ENCODE measurements at regions not wholly inside any gene's neighbourhood (a gene's known extent, or its start where the extent isn't known, plus 50 kb on each side); places are given as distances from the start of the nearest gene placed in this dataset.

GRCh38 chr9:31774571-31774970 lies 609.9 kb upstream of the ACO1 start:
- Histone ChIP-seq H3K36me3 (ENCODE audit: insufficient read depth, low read length) (no peaks in the 10 kb centered on the region), H3K79me2 (ENCODE audit: insufficient read depth, low read length) (no peaks in the 10 kb centered on the region), H3K9me2 (replicated peaks; ENCODE audit: low read depth, low read length) (no peaks in the 10 kb centered on the region), H3K27me3 (ENCODE audit: insufficient read depth, low read length, poor library complexity, severe bottlenecking) (no peaks in the 10 kb centered on the region), H3K4me3 (ENCODE audit: low read length, poor library complexity, severe bottlenecking) (no peak overlapping the region), H3K4me1 (ENCODE audit: insufficient read depth, low read length, poor library complexity, severe bottlenecking) (no peaks in the 10 kb centered on the region), H2AFZ (ENCODE audit: low read length) (no peak overlapping the region), H3K4me2 (ENCODE audit: low read depth, low read length, poor library complexity, severe bottlenecking) (no peak overlapping the region), H4K20me1 (ENCODE audit: insufficient read depth, low read length, poor library complexity, severe bottlenecking) (no peaks in the 10 kb centered on the region), H3K9ac (ENCODE audit: low read depth, low read length, poor library complexity, severe bottlenecking) (no peak overlapping the region), H3F3A (ENCODE audit: low read depth) (no peaks in the 10 kb centered on the region), H3K9me3 (ENCODE audit: insufficient read depth, low read depth, low read length) (0 out of 2 replicates have a peak, but pooled peaks cover 3% of the 10 kb centered on the region)
- TF ChIP-seq CTCF (conservative IDR thresholded peaks at IDR 0.05; ENCODE audit: low read length) (no peak), EZH2phosphoT487 (IDR thresholded peaks at IDR 0.05; ENCODE audit: borderline replicate concordance) (no peak)

- no peaks in the 10 kb centered on the region for H4K20me1 ChIP-seq (ENCODE audit: insufficient read depth, low read length, poor library complexity, severe bottlenecking)
- no peak overlapping the region for H3K9ac ChIP-seq (ENCODE audit: low read depth, low read length, poor library complexity, severe bottlenecking)
- TF ChIP-seq EZH2phosphoT487 (IDR thresholded peaks at IDR 0.05; ENCODE audit: borderline replicate concordance) = no peak
- H3K9me3 ChIP-seq (ENCODE audit: insufficient read depth, low read depth, low read length) = peaks cover 10% of the 10 kb centered on the region; the same call in 1 of the 2 replicates
- no peak overlapping the region for H2AFZ ChIP-seq (ENCODE audit: low read length)
- H3K4me1 ChIP-seq (ENCODE audit: insufficient read depth, low read length, poor library complexity, severe bottlenecking) = no peaks in the 10 kb centered on the region
- H3K9me2 ChIP-seq (replicated peaks; ENCODE audit: low read depth, low read length) = no peaks in the 10 kb centered on the region
- H3K4me3 ChIP-seq (ENCODE audit: low read length, poor library complexity, severe bottlenecking) = no peak overlapping the region
- no peaks in the 10 kb centered on the region for H3K79me2 ChIP-seq (ENCODE audit: insufficient read depth, low read length)
- no peaks in the 10 kb centered on the region for H3K36me3 ChIP-seq (ENCODE audit: insufficient read depth, low read length)
- H3K4me2 ChIP-seq (ENCODE audit: low read depth, low read length, poor library complexity, severe bottlenecking) = no peak overlapping the region
- H3F3A ChIP-seq (ENCODE audit: low read depth) = no peaks in the 10 kb centered on the region
- no peaks in the 10 kb centered on the region for H3K27me3 ChIP-seq (ENCODE audit: insufficient read depth, low read length, poor library complexity, severe bottlenecking)
Measured at GRCh38 chr9:31776471-31776870, 608.0 kb upstream of the ACO1 start.

GRCh38 chr9:31783491-31783890 lies 601.0 kb upstream of the ACO1 start:
- H3K9ac ChIP-seq (ENCODE audit: low read depth, low read length, poor library complexity, severe bottlenecking) = no peak overlapping the region
- no peak overlapping the region for H2AFZ ChIP-seq (ENCODE audit: low read length)
- no peaks in the 10 kb centered on the region for H3K9me2 ChIP-seq (replicated peaks; ENCODE audit: low read depth, low read length)
- H3K36me3 ChIP-seq (ENCODE audit: insufficient read depth, low read length) = no peaks in the 10 kb centered on the region
- H3K27me3 ChIP-seq (ENCODE audit: insufficient read depth, low read length, poor library complexity, severe bottlenecking) = no peaks in the 10 kb centered on the region
- no peaks in the 10 kb centered on the region for H4K20me1 ChIP-seq (ENCODE audit: insufficient read depth, low read length, poor library complexity, severe bottlenecking)
- H3K4me2 ChIP-seq (ENCODE audit: low read depth, low read length, poor library complexity, severe bottlenecking) = no peak overlapping the region
- H3K4me1 ChIP-seq (ENCODE audit: insufficient read depth, low read length, poor library complexity, severe bottlenecking) = no peaks in the 10 kb centered on the region
- no peak overlapping the region for H3K4me3 ChIP-seq (ENCODE audit: low read length, poor library complexity, severe bottlenecking)
- peaks cover 16% of the 10 kb centered on the region; the same call in 1 of the 2 replicates for H3K9me3 ChIP-seq (ENCODE audit: insufficient read depth, low read depth, low read length)
- TF ChIP-seq CTCF (conservative IDR thresholded peaks at IDR 0.05; ENCODE audit: low read length) (no peak), EZH2phosphoT487 (IDR thresholded peaks at IDR 0.05; ENCODE audit: borderline replicate concordance) (no peak)
- no peaks in the 10 kb centered on the region for H3F3A ChIP-seq (ENCODE audit: low read depth)
- no peaks in the 10 kb centered on the region for H3K79me2 ChIP-seq (ENCODE audit: insufficient read depth, low read length)

GRCh38 chr9:31790720-31791119 lies 593.7 kb upstream of the ACO1 start:
- TF ChIP-seq EZH2phosphoT487 (IDR thresholded peaks at IDR 0.05; ENCODE audit: borderline replicate concordance) = no peak
- TF ChIP-seq CTCF (conservative IDR thresholded peaks at IDR 0.05; ENCODE audit: low read length) = no peak
- Histone ChIP-seq H4K20me1 (ENCODE audit: insufficient read depth, low read length, poor library complexity, severe bottlenecking) (no peaks in the 10 kb centered on the region), H3K4me1 (ENCODE audit: insufficient read depth, low read length, poor library complexity, severe bottlenecking) (no peaks in the 10 kb centered on the region), H3K79me2 (ENCODE audit: insufficient read depth, low read length) (no peaks in the 10 kb centered on the region), H3K9me2 (replicated peaks; ENCODE audit: low read depth, low read length) (no peaks in the 10 kb centered on the region), H3K9ac (ENCODE audit: low read depth, low read length, poor library complexity, severe bottlenecking) (no peak overlapping the region), H3K27me3 (ENCODE audit: insufficient read depth, low read length, poor library complexity, severe bottlenecking) (no peaks in the 10 kb centered on the region), H3K4me3 (ENCODE audit: low read length, poor library complexity, severe bottlenecking) (no peak overlapping the region), H2AFZ (ENCODE audit: low read length) (no peak overlapping the region), H3K4me2 (ENCODE audit: low read depth, low read length, poor library complexity, severe bottlenecking) (no peak overlapping the region), H3F3A (ENCODE audit: low read depth) (no peaks in the 10 kb centered on the region), H3K36me3 (ENCODE audit: insufficient read depth, low read length) (no peaks in the 10 kb centered on the region), H3K9me3 (ENCODE audit: insufficient read depth, low read depth, low read length) (no peaks in the 10 kb centered on the region)

All from Loucy (cell line).